Liver (tissue), 8 donors: ENCODE measurements at regions not wholly inside any gene's neighbourhood (a gene's known extent, or its start where the extent isn't known, plus 50 kb on each side); places are given as distances from the start of the nearest gene placed in this dataset.

Source experiments
- DNase-seq: peaks from one replicate; pipeline ENCODE4 v3.0.0-alpha.2; 2017; ENCODE audit warnings: low spot score
- H3K27ac ChIP-seq, 2 donors: one replicate each; pipeline ENCODE4 v1.7.0; 2013; ENCODE audit warnings: inconsistent platforms in 2 of 2, low read length in 2 of 2, control low read depth in 1 of 2, low read depth in 1 of 2, mild to moderate bottlenecking in 1 of 2
- H3K27me3 ChIP-seq, 4 donors: one replicate each; pipeline versions ENCODE4 v1.6.1 to v1.7.0; 2013; ENCODE audit warnings: low read length in 3 of 4, inconsistent platforms in 1 of 4, mild to moderate bottlenecking in 1 of 4, moderate library complexity in 1 of 4; ENCODE audit not compliant: control insufficient read depth in 4 of 4, insufficient read depth in 4 of 4
- H3K36me3 ChIP-seq, 4 donors: one replicate each; pipeline versions ENCODE4 v1.6.1 to v1.7.0; 2013; ENCODE audit warnings: low read length in 3 of 4, mild to moderate bottlenecking in 3 of 4, low read depth in 1 of 4, moderate library complexity in 1 of 4; ENCODE audit not compliant: control insufficient read depth in 4 of 4, insufficient read depth in 3 of 4
- H3K4me1 ChIP-seq, 4 donors: one replicate each; pipeline versions ENCODE4 v1.6.1 to v1.7.0; 2013; ENCODE audit warnings: low read length in 3 of 4, mild to moderate bottlenecking in 3 of 4, moderate library complexity in 1 of 4; ENCODE audit not compliant: control insufficient read depth in 4 of 4, insufficient read depth in 4 of 4
- H3K4me3 ChIP-seq, 3 donors: one replicate each; pipeline versions ENCODE4 v1.6.1 to v1.7.0; 2013; ENCODE audit warnings: low read length in 3 of 3, control low read depth in 1 of 3, low read depth in 1 of 3, mild to moderate bottlenecking in 1 of 3
- H3K9ac ChIP-seq, 2 donors: one replicate each; pipeline ENCODE4 v1.7.0; 2013; ENCODE audit warnings: low read length in 2 of 2, mild to moderate bottlenecking in 2 of 2, moderate library complexity in 2 of 2, control low read depth in 1 of 2, low read depth in 1 of 2
- H3K9me3 ChIP-seq, 4 donors: one replicate each; pipeline versions ENCODE4 v1.6.1 to v1.7.0; 2013; ENCODE audit warnings: low read length in 3 of 4; ENCODE audit not compliant: control insufficient read depth in 4 of 4
- ATF3 ChIP-seq: IDR thresholded peaks from 2 replicates; pipeline ENCODE4 v1.6.1; 2016; ENCODE audit warnings: antibody characterized with exemption
- EGR1 ChIP-seq, 2 donors: IDR thresholded peaks; 2 replicates each; pipeline ENCODE4 v1.6.1; 2016 to 2018; ENCODE audit warnings: antibody characterized with exemption in 2 of 2, low read depth in 2 of 2
- FOXA1 ChIP-seq: IDR thresholded peaks from 2 replicates; pipeline ENCODE4 v1.6.1; 2016; ENCODE audit warnings: antibody characterized with exemption
- FOXA2 ChIP-seq: IDR thresholded peaks from 2 replicates; pipeline ENCODE4 v1.6.1; 2016; ENCODE audit warnings: antibody characterized with exemption
- GABPA ChIP-seq, 2 donors: IDR thresholded peaks in 1 of 2; conservative IDR thresholded peaks in 1 of 2; 2 replicates each; pipeline ENCODE4 v1.6.1; 2016; ENCODE audit warnings: antibody characterized with exemption in 2 of 2, mild to moderate bottlenecking in 1 of 2, moderate library complexity in 1 of 2
- HNF4A ChIP-seq, 2 donors: conservative IDR thresholded peaks; 2 replicates each; pipeline ENCODE4 v1.6.1; 2016; ENCODE audit warnings: antibody characterized with exemption in 2 of 2, mild to moderate bottlenecking in 2 of 2
- HNF4G ChIP-seq: IDR thresholded peaks from 2 replicates; pipeline ENCODE4 v1.6.1; 2016; ENCODE audit warnings: antibody characterized with exemption
- JUND ChIP-seq, 2 donors: IDR thresholded peaks; 2 replicates each; pipeline ENCODE4 v1.6.1; 2016; ENCODE audit warnings: antibody characterized with exemption in 2 of 2
- NR2F2 ChIP-seq: IDR thresholded peaks from 2 replicates; pipeline ENCODE4 v1.6.1; 2016; ENCODE audit warnings: antibody characterized with exemption
- RAD21 ChIP-seq, 2 donors: IDR thresholded peaks; 2 replicates each; pipeline ENCODE4 v1.6.1; 2016; ENCODE audit warnings: antibody characterized with exemption in 2 of 2, mild to moderate bottlenecking in 2 of 2
- RXRA ChIP-seq, 2 donors: IDR thresholded peaks; 2 replicates each; pipeline ENCODE4 v1.6.1; 2017 to 2018; ENCODE audit warnings: antibody characterized with exemption in 2 of 2, mild to moderate bottlenecking in 1 of 2
- SP1 ChIP-seq: IDR thresholded peaks from 2 replicates; pipeline ENCODE4 v1.6.1; 2018; ENCODE audit warnings: antibody characterized with exemption, mild to moderate bottlenecking
- TAF1 ChIP-seq: conservative IDR thresholded peaks from 2 replicates; pipeline ENCODE4 v1.6.1; 2016; ENCODE audit warnings: antibody characterized with exemption, mild to moderate bottlenecking
- YY1 ChIP-seq: IDR thresholded peaks from 2 replicates; pipeline ENCODE4 v1.6.1; 2016; ENCODE audit warnings: antibody characterized with exemption, mild to moderate bottlenecking
- WGBS: extraction: QIAGEN DNeasy Blood & Tissue Kit; methylation state at CpG from one replicate; pipeline ENCODE4 v1.1.7; 2013; 5-methylcytosine and 5-hydroxymethylcytosine counted together
- TF ChIP-seq, protein P1 (sequence below): IDR thresholded peaks from 2 replicates; pipeline ENCODE4 v1.6.1; 2016; ENCODE audit warnings: antibody characterized with exemption, mild to moderate bottlenecking
- TF ChIP-seq, protein P2 (sequence below): IDR thresholded peaks from 2 replicates; pipeline ENCODE4 v1.6.1; 2016; ENCODE audit warnings: antibody characterized with exemption
- TF ChIP-seq, protein P3 (sequence below): IDR thresholded peaks from 2 replicates; pipeline ENCODE4 v1.6.1; 2016; ENCODE audit warnings: antibody characterized with exemption
- TF ChIP-seq, protein P4 (sequence below): fragments of 150-350 bp; IDR thresholded peaks from 2 replicates; pipeline ENCODE4 v1.5.1; 2017; ENCODE audit warnings: improper control_type of control experiment, low read depth, low read length; ENCODE audit not compliant: missing input control
- donor health status: healthy.
- donor health status: healthy.
- donor health status: healthy.
- donor health status: healthy.
- donor health status: healthy.

- no peaks in the 10 kb centered on the region for H3K9me3 ChIP-seq
- no peaks in the 10 kb centered on the region for H3K27me3 ChIP-seq
- no peaks in the 10 kb centered on the region for H3K36me3 ChIP-seq
- H3K9ac ChIP-seq = no peak overlapping the region
- 78% methylated on average over 2 of the region's 2 CpGs for WGBS
- no peak overlapping the region for H3K4me3 ChIP-seq
- no peak for DNase-seq
- H3K27ac ChIP-seq = no peak overlapping the region
- H3K4me1 ChIP-seq = no peaks in the 10 kb centered on the region
- no peak for TF ChIP-seq GABPA (IDR thresholded peaks at IDR 0.05 in 1 of 2, conservative IDR thresholded peaks at IDR 0.05 in 1 of 2)
- no peak for TF ChIP-seq YY1
- TF ChIP-seq, protein P1, sequence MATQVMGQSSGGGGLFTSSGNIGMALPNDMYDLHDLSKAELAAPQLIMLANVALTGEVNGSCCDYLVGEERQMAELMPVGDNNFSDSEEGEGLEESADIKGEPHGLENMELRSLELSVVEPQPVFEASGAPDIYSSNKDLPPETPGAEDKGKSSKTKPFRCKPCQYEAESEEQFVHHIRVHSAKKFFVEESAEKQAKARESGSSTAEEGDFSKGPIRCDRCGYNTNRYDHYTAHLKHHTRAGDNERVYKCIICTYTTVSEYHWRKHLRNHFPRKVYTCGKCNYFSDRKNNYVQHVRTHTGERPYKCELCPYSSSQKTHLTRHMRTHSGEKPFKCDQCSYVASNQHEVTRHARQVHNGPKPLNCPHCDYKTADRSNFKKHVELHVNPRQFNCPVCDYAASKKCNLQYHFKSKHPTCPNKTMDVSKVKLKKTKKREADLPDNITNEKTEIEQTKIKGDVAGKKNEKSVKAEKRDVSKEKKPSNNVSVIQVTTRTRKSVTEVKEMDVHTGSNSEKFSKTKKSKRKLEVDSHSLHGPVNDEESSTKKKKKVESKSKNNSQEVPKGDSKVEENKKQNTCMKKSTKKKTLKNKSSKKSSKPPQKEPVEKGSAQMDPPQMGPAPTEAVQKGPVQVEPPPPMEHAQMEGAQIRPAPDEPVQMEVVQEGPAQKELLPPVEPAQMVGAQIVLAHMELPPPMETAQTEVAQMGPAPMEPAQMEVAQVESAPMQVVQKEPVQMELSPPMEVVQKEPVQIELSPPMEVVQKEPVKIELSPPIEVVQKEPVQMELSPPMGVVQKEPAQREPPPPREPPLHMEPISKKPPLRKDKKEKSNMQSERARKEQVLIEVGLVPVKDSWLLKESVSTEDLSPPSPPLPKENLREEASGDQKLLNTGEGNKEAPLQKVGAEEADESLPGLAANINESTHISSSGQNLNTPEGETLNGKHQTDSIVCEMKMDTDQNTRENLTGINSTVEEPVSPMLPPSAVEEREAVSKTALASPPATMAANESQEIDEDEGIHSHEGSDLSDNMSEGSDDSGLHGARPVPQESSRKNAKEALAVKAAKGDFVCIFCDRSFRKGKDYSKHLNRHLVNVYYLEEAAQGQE = no peak
- no peak for TF ChIP-seq RAD21 (IDR thresholded peaks at IDR 0.05)
- no peak for TF ChIP-seq HNF4A (conservative IDR thresholded peaks at IDR 0.05)
- no peak for TF ChIP-seq HNF4G
- no peak for TF ChIP-seq TAF1
- TF ChIP-seq ATF3 = no peak
- TF ChIP-seq, protein P2, sequence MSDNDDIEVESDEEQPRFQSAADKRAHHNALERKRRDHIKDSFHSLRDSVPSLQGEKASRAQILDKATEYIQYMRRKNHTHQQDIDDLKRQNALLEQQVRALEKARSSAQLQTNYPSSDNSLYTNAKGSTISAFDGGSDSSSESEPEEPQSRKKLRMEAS = no peak
- TF ChIP-seq RXRA (IDR thresholded peaks at IDR 0.05) = no peak
- TF ChIP-seq FOXA1 = no peak
- no peak for TF ChIP-seq JUND (IDR thresholded peaks at IDR 0.05)
- TF ChIP-seq EGR1 (IDR thresholded peaks at IDR 0.05; ENCODE audit: low read depth in 2 of 2) = no peak
- TF ChIP-seq FOXA2 = no peak
- TF ChIP-seq, protein P3, sequence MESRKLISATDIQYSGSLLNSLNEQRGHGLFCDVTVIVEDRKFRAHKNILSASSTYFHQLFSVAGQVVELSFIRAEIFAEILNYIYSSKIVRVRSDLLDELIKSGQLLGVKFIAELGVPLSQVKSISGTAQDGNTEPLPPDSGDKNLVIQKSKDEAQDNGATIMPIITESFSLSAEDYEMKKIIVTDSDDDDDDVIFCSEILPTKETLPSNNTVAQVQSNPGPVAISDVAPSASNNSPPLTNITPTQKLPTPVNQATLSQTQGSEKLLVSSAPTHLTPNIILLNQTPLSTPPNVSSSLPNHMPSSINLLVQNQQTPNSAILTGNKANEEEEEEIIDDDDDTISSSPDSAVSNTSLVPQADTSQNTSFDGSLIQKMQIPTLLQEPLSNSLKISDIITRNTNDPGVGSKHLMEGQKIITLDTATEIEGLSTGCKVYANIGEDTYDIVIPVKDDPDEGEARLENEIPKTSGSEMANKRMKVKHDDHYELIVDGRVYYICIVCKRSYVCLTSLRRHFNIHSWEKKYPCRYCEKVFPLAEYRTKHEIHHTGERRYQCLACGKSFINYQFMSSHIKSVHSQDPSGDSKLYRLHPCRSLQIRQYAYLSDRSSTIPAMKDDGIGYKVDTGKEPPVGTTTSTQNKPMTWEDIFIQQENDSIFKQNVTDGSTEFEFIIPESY = no peak
- TF ChIP-seq NR2F2 = no peak
- TF ChIP-seq, protein P4, sequence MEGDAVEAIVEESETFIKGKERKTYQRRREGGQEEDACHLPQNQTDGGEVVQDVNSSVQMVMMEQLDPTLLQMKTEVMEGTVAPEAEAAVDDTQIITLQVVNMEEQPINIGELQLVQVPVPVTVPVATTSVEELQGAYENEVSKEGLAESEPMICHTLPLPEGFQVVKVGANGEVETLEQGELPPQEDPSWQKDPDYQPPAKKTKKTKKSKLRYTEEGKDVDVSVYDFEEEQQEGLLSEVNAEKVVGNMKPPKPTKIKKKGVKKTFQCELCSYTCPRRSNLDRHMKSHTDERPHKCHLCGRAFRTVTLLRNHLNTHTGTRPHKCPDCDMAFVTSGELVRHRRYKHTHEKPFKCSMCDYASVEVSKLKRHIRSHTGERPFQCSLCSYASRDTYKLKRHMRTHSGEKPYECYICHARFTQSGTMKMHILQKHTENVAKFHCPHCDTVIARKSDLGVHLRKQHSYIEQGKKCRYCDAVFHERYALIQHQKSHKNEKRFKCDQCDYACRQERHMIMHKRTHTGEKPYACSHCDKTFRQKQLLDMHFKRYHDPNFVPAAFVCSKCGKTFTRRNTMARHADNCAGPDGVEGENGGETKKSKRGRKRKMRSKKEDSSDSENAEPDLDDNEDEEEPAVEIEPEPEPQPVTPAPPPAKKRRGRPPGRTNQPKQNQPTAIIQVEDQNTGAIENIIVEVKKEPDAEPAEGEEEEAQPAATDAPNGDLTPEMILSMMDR = no peak
- TF ChIP-seq SP1 = no peak
These were observed 63.5 kb upstream of the E2F3 start for GRCh38 chr6:20338156-20338555.
